ENCODE measurements at regions not wholly inside any gene's neighbourhood (a gene's known extent, or its start where the extent isn't known, plus 50 kb on each side); places are given as distances from the start of the nearest gene placed in this dataset.

GRCh38 chr10:10552948-10553347 is 464.7 kb upstream of the CELF2 start:
- Histone ChIP-seq H3K27me3 (ENCODE audit: insufficient read depth, poor library complexity, severe bottlenecking) (no peaks in the 10 kb centered on the region), H3K4me1 (ENCODE audit: insufficient read depth, poor library complexity, severe bottlenecking) (no peaks in the 10 kb centered on the region), H3K4me3 (ENCODE audit: severe bottlenecking) (no peak overlapping the region), H3K9me3 (ENCODE audit: severe bottlenecking) (no peaks in the 10 kb centered on the region), H3K36me3 (ENCODE audit: low read depth) (no peaks in the 10 kb centered on the region), H3K27ac (ENCODE audit: poor library complexity, severe bottlenecking) (no peak overlapping the region)
- ATAC-seq (ENCODE audit: low read depth) = no peak
- no peak for DNase-seq (ENCODE audit: low spot score)
- TF ChIP-seq CTCF (IDR thresholded peaks at IDR 0.05; ENCODE audit: poor library complexity, severe bottlenecking) = no peak

- TF ChIP-seq CTCF (IDR thresholded peaks at IDR 0.05; ENCODE audit: poor library complexity, severe bottlenecking) = no peak
- Histone ChIP-seq H3K27ac (ENCODE audit: poor library complexity, severe bottlenecking) (no peak overlapping the region), H3K36me3 (ENCODE audit: low read depth) (no peaks in the 10 kb centered on the region), H3K27me3 (ENCODE audit: insufficient read depth, poor library complexity, severe bottlenecking) (no peaks in the 10 kb centered on the region), H3K4me3 (ENCODE audit: severe bottlenecking) (no peak overlapping the region), H3K4me1 (ENCODE audit: insufficient read depth, poor library complexity, severe bottlenecking) (no peaks in the 10 kb centered on the region), H3K9me3 (ENCODE audit: severe bottlenecking) (no peaks in the 10 kb centered on the region)
- DNase-seq (ENCODE audit: low spot score) = no peak
- no peak for ATAC-seq (ENCODE audit: low read depth)
Observed at GRCh38 chr10:10564081-10564794, 453.4 kb upstream of the CELF2 start.

- no peak for TF ChIP-seq CTCF (IDR thresholded peaks at IDR 0.05; ENCODE audit: poor library complexity, severe bottlenecking)
- no peak overlapping the region for H3K4me3 ChIP-seq (ENCODE audit: severe bottlenecking)
- H3K27me3 ChIP-seq (ENCODE audit: insufficient read depth, poor library complexity, severe bottlenecking) = no peaks in the 10 kb centered on the region
- H3K27ac ChIP-seq (ENCODE audit: poor library complexity, severe bottlenecking) = no peak overlapping the region
- DNase-seq (ENCODE audit: low spot score) (no peak), ATAC-seq (ENCODE audit: low read depth) (no peak)
- H3K4me1 ChIP-seq (ENCODE audit: insufficient read depth, poor library complexity, severe bottlenecking) = no peaks in the 10 kb centered on the region
- H3K9me3 ChIP-seq (ENCODE audit: severe bottlenecking) = no peaks in the 10 kb centered on the region
- H3K36me3 ChIP-seq (ENCODE audit: low read depth) = no peaks in the 10 kb centered on the region
Observed at GRCh38 chr10:10576937-10577336, 440.7 kb upstream of the CELF2 start.

GRCh38 chr10:10579709-10580108 is 438.0 kb upstream of the CELF2 start:
- Histone ChIP-seq H3K36me3 (ENCODE audit: low read depth) (no peaks in the 10 kb centered on the region), H3K27me3 (ENCODE audit: insufficient read depth, poor library complexity, severe bottlenecking) (no peaks in the 10 kb centered on the region), H3K4me1 (ENCODE audit: insufficient read depth, poor library complexity, severe bottlenecking) (no peaks in the 10 kb centered on the region), H3K4me3 (ENCODE audit: severe bottlenecking) (no peak overlapping the region), H3K9me3 (ENCODE audit: severe bottlenecking) (no peaks in the 10 kb centered on the region), H3K27ac (ENCODE audit: poor library complexity, severe bottlenecking) (no peak overlapping the region)
- ATAC-seq (ENCODE audit: low read depth) (no peak), DNase-seq (ENCODE audit: low spot score) (no peak)
- no peak for TF ChIP-seq CTCF (IDR thresholded peaks at IDR 0.05; ENCODE audit: poor library complexity, severe bottlenecking)

GRCh38 chr10:10584161-10584560 is 433.5 kb upstream of the CELF2 start:
- no peak for DNase-seq (ENCODE audit: low spot score)
- no peaks in the 10 kb centered on the region for H3K4me1 ChIP-seq (ENCODE audit: insufficient read depth, poor library complexity, severe bottlenecking)
- no peak overlapping the region for H3K4me3 ChIP-seq (ENCODE audit: severe bottlenecking)
- no peak for ATAC-seq (ENCODE audit: low read depth)
- H3K36me3 ChIP-seq (ENCODE audit: low read depth) = no peaks in the 10 kb centered on the region
- no peak for TF ChIP-seq CTCF (IDR thresholded peaks at IDR 0.05; ENCODE audit: poor library complexity, severe bottlenecking)
- H3K27ac ChIP-seq (ENCODE audit: poor library complexity, severe bottlenecking) = no peak overlapping the region
- no peaks in the 10 kb centered on the region for H3K9me3 ChIP-seq (ENCODE audit: severe bottlenecking)
- H3K27me3 ChIP-seq (ENCODE audit: insufficient read depth, poor library complexity, severe bottlenecking) = no peaks in the 10 kb centered on the region

Data from RWPE2 (cell line).